Fibroblast of skin of right biceps (primary cell): ENCODE measurements at regions not wholly inside any gene's neighbourhood (a gene's known extent, or its start where the extent isn't known, plus 50 kb on each side); places are given as distances from the start of the nearest gene placed in this dataset.
A peak's percentile ranks its signal among the peaks of the same experiment; 100 is the strongest.
"Not testable (repeated sequence)": the region's sequence is repeated elsewhere in the genome, so short reads cannot be mapped to it uniquely, and the experiment has no call there.

Experiments used
- DNase-seq: peaks from one replicate; pipeline ENCODE4 v3.0.0-alpha.2; 2013

- no peak for DNase-seq
Observed at GRCh38 chr3:89533275-89533674, 425.9 kb downstream of the EPHA3 start.

- not testable (repeated sequence) for DNase-seq
Observed at GRCh38 chr3:89554587-89554986, 447.2 kb downstream of the EPHA3 start.

GRCh38 chr3:89558711-89559110 is 451.3 kb downstream of the EPHA3 start:
- DNase-seq, result no peak

- DNase-seq, result peak; percentile 83
Observed at GRCh38 chr3:89560568-89560967, 453.1 kb downstream of the EPHA3 start.

GRCh38 chr3:89562373-89562772 is 455.0 kb downstream of the EPHA3 start:
- DNase-seq, result peak; percentile 23

GRCh38 chr3:89565098-89565497 is 457.7 kb downstream of the EPHA3 start:
- DNase-seq, result peak; percentile 62

GRCh38 chr3:89570465-89570864 is 463.0 kb downstream of the EPHA3 start:
- DNase-seq, result no peak

GRCh38 chr3:89571298-89571697 is 463.9 kb downstream of the EPHA3 start:
- no peak for DNase-seq

- DNase-seq, result no peak
Observed at GRCh38 chr3:89571707-89572106, 464.3 kb downstream of the EPHA3 start.

GRCh38 chr3:89572261-89572660 is 464.8 kb downstream of the EPHA3 start:
- DNase-seq, result peak; percentile 2

GRCh38 chr3:89576417-89576816 is 469.0 kb downstream of the EPHA3 start:
- no peak for DNase-seq

GRCh38 chr3:89577637-89578530 is 470.5 kb downstream of the EPHA3 start:
- DNase-seq, result no peak

GRCh38 chr3:89580859-89581258 is 473.4 kb downstream of the EPHA3 start:
- no peak for DNase-seq

GRCh38 chr3:89584398-89584797 is 477.0 kb downstream of the EPHA3 start:
- DNase-seq, result peak; percentile 2

GRCh38 chr3:89586256-89586655 is 478.8 kb downstream of the EPHA3 start:
- DNase-seq, result no peak

GRCh38 chr3:89586676-89587075 is 479.3 kb downstream of the EPHA3 start:
- DNase-seq, result no peak

GRCh38 chr3:89606151-89606550 is 498.7 kb downstream of the EPHA3 start:
- DNase-seq, result no peak

- no peak for DNase-seq
Observed at GRCh38 chr3:89612027-89612426, 504.6 kb downstream of the EPHA3 start.

GRCh38 chr3:89613241-89613640 is 505.8 kb downstream of the EPHA3 start:
- no peak for DNase-seq

- DNase-seq, result no peak
Observed at GRCh38 chr3:89617706-89618105, 510.3 kb downstream of the EPHA3 start.

- no peak for DNase-seq
Observed at GRCh38 chr3:89619263-89619662, 511.8 kb downstream of the EPHA3 start.

- DNase-seq, result no peak
Observed at GRCh38 chr3:89622063-89622700, 514.8 kb downstream of the EPHA3 start.

- DNase-seq, result no peak
Observed at GRCh38 chr3:89624494-89624893, 517.1 kb downstream of the EPHA3 start.

GRCh38 chr3:89625945-89626344 is 518.5 kb downstream of the EPHA3 start:
- no peak for DNase-seq
